Fibroblast of villous mesenchyme (primary cell): ENCODE measurements at regions not wholly inside any gene's neighbourhood (a gene's known extent, or its start where the extent isn't known, plus 50 kb on each side); places are given as distances from the start of the nearest gene placed in this dataset.

ENCODE experiments used
- DNase-seq: peaks from one replicate; pipeline ENCODE4 v3.0.0-alpha.2; 2010; ENCODE audit warnings: low read depth
- H3K4me3 ChIP-seq: 2 replicates; pipeline ENCODE4 v1.5.1; 2011; ENCODE audit warnings: low read depth, mild to moderate bottlenecking, low read length
- CTCF ChIP-seq: IDR thresholded peaks from 2 replicates; pipeline ENCODE4 v1.5.1; 2012; ENCODE audit warnings: low read depth, mild to moderate bottlenecking, low read length; ENCODE audit not compliant: insufficient read depth

DNA sequence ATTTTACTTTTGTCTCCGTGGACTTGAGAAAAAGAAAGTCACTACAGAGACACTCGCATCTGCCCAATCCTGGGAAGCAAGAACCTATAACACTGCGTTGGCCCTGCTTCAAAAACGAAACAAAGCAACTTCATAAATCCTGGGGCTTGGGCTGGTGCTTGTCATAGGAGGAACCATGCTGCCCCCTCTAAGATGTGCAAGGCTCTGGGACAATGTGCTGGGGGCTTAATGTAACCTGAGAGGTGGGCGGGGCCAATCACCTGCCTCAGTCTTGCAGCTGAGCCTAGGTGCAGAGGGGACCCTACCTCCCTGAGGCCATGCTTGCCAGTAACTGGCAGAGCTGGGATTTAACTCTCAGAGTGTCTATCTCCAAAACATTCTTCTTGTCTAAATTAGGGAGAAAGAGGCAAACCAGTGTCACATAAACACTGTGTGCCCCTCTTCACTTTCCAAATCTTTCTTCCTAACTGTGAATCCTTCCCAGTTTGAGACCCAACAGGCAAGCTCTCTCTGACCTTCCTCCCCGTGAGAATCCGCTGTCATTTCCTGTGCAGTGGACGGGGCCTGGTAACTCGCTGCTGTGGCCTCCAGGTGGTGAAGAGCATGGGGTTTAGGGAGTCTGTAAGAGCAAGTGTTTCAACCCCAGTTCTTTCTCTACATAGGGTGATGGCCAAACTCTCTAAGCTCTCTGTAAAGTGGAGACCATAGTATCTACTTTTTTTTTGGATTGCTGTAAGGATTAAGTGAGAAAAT is 115.1 kb downstream of the ACKR3 start:
- no peak for DNase-seq
- no peak for TF ChIP-seq CTCF

DNA sequence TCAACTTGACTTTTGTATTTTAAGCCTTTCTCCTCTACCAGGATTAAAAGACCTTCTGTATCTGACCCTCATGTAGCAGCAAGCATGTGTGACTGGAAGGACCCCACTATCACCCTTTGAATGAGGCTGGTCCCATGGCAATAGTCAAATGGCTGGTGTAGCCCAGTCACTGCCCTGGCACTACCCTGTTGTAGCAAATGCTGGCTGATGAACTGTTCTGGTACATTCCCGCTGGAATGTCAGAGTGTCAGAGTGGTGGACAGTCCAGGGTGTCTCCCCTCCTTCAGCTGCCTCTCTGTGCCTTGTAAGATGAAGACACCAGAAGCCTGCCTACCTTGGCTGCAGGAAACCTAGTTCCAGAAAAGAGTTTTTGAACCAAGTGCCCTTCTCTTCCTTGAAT is 115.7 kb downstream of the ACKR3 start:
- no peak overlapping the region for H3K4me3 ChIP-seq
- no peak for TF ChIP-seq CTCF
- no peak for DNase-seq

More for the DNA sequence above, 115.1 kb downstream of the ACKR3 start:
- H3K4me3 ChIP-seq = no peak overlapping the region

- TF ChIP-seq CTCF = no peak
- no peak for DNase-seq
- H3K4me3 ChIP-seq = no peak overlapping the region
Observed at GRCh38 chr2:236685979-236686520, 116.4 kb downstream of the ACKR3 start.

DNA sequence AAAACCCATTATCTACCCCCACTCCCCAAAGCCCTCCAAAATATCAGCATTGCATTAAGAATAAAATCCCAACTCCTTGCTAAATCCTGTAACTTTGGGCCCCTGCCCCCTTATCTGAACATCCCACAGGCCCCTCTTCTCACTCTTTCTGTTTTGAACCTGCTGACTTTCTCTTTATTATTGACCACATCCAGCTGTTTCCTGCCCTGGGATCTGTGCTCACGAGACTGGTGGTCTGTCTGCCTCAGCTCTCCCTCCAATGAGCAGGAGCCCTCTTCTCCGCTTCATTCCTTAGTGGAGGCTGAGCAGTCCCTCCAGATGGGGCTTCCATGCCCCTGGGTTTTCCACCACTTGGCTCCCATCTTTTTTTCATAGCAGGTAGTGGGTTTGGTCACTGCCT is 116.9 kb downstream of the ACKR3 start:
- no peak for TF ChIP-seq CTCF
- H3K4me3 ChIP-seq = no peak overlapping the region
- DNase-seq = no peak

DNA sequence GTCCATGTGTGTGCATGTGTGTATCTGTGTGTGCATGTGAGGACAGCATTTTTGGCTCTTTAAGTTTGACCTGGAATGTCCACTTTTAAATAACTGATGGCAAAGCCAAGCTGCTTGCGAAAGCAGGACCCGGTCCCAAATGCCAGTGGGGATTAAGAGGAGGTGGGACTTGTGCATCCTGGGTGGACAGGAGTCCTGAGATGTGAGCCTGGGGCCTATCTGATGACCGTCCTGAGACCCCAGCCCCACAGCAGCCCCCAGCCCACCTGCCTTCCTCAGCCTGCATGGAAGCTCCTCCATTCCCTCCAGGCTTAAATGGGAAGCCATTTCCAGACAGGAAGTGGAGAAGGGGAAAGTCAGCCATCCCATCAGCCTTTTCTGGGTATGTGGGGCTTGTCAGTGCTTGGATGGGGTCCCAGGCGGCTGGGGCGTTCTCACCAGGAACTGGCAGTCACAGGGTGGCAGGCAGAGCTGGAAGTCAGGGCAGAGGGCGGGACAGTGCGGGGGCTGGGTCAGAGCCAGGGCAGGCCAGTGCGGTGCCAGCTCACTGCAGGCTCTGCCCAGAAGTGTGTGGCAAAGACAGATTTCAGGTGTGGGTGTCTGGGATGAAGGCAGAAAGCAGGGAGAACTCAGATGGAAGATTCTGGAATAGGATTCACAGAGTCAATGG is 117.8 kb downstream of the ACKR3 start:
- no peak for TF ChIP-seq CTCF
- no peak for DNase-seq
- no peak overlapping the region for H3K4me3 ChIP-seq

DNA sequence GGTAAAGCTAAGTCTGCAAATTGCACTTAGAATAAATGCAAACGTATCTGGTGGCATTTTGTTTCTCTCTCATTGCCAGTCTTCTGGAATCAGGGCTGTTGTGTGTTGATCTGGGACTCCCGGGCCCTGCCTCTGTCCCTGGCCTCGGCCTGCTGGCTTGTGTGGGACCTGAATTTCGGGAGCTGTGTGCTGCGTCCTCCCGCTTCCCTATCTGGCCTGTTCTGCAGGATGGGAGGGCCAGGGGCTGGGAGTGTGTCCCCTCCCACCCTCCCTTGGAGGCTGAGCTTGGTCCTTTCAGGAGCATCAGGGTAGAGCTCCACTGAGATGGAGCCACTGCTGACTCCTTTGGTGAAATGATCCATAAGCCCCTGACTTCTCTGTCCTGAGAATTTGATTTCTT is 118.5 kb downstream of the ACKR3 start:
- no peak for TF ChIP-seq CTCF
- no peak for DNase-seq
- H3K4me3 ChIP-seq = no peak overlapping the region
